A549 (cell line): ENCODE measurements at regions not wholly inside any gene's neighbourhood (a gene's known extent, or its start where the extent isn't known, plus 50 kb on each side); places are given as distances from the start of the nearest gene placed in this dataset.

Experiments used
- CTCF ChIP-seq: fragments of >200 bp; sonication (Bioruptor Twin); formaldehyde crosslinking; IDR thresholded peaks from 3 replicates; pipeline ENCODE4 v1.5.1; 2016
- EP300 ChIP-seq, 2 experiments: fragments of >200 bp; sonication (Bioruptor Twin); formaldehyde crosslinking; IDR thresholded peaks; 2 replicates in 1 of 2; 3 replicates in 1 of 2; pipeline ENCODE4 v1.6.1; 2016 to 2017
- POLR2A ChIP-seq: IDR thresholded peaks from 2 replicates; pipeline ENCODE4 v1.6.1; 2012; ENCODE audit warnings: mild to moderate bottlenecking, low read length
- RAD21 ChIP-seq, 2 experiments: fragments of >200 bp in 1 of 2; sonication (Bioruptor Twin) in 1 of 2; formaldehyde crosslinking in 1 of 2; IDR thresholded peaks in 1 of 2; conservative IDR thresholded peaks in 1 of 2; 2 replicates in 1 of 2; 3 replicates in 1 of 2; pipeline ENCODE4 v1.6.1; 2012 to 2018; ENCODE audit warnings: inconsistent platforms in 1 of 2
- RCOR1 ChIP-seq: fragments of 150-350 bp; IDR thresholded peaks from 2 replicates; pipeline ENCODE4 v1.6.1; 2014; ENCODE audit warnings: antibody characterized with exemption, low read length, low read depth
- RFX5 ChIP-seq: fragments of 450-650 bp; IDR thresholded peaks from 2 replicates; pipeline ENCODE4 v1.7.1; 2014; ENCODE audit warnings: antibody characterized with exemption, mild to moderate bottlenecking, moderate library complexity
- TP53 ChIP-seq: fragments of 250-450 bp; sonication (Bioruptor Pico); IDR thresholded peaks from 2 replicates; pipeline ENCODE4 v1.5.0; 2021; ENCODE audit warnings: mild to moderate bottlenecking, moderate library complexity
- ZC3H11A ChIP-seq: fragments of 450-650 bp; IDR thresholded peaks from 2 replicates; pipeline ENCODE4 v1.6.1; 2014; ENCODE audit warnings: antibody characterized with exemption, mild to moderate bottlenecking
- TF ChIP-seq, protein P1 (sequence below): fragments of >200 bp; sonication (Bioruptor Twin); formaldehyde crosslinking; IDR thresholded peaks from 2 replicates; pipeline ENCODE4 v1.6.1; 2016

- TF ChIP-seq RFX5 (no peak), TP53 (no peak), POLR2A (no peak), CTCF (no peak), RCOR1 (no peak), ZC3H11A (no peak), RAD21 (conservative IDR thresholded peaks at IDR 0.05 in 1 of 2, IDR thresholded peaks at IDR 0.05 in 1 of 2) (no peak), EP300 (IDR thresholded peaks at IDR 0.05) (no peak)
- TF ChIP-seq, protein P1, sequence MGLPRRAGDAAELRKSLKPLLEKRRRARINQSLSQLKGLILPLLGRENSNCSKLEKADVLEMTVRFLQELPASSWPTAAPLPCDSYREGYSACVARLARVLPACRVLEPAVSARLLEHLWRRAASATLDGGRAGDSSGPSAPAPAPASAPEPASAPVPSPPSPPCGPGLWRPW = no peak
These were observed 182.9 kb downstream of the TEX29 start for GRCh38 chr13:111503376-111503775.
